CD14-positive monocyte (primary cell): ENCODE measurements at regions not wholly inside any gene's neighbourhood (a gene's known extent, or its start where the extent isn't known, plus 50 kb on each side); places are given as distances from the start of the nearest gene placed in this dataset.

ENCODE experiments used
- DNase-seq, 3 donors: peaks; one replicate each; pipeline ENCODE4 v3.0.0-alpha.2; 2011 to 2022
- H2AFZ ChIP-seq: 2 replicates; pipeline ENCODE4 v1.6.0; 2012; ENCODE audit warnings: mild to moderate bottlenecking, low read depth, low read length, inconsistent platforms; ENCODE audit not compliant: insufficient read depth, poor library complexity, severe bottlenecking
- H3K27ac ChIP-seq, 2 donors: 1 replicate in 1 of 2; 2 replicates in 1 of 2; pipeline ENCODE4 v1.5.1; 2012 to 2013; ENCODE audit warnings: low read length in 2 of 2, control low read depth in 1 of 2, inconsistent platforms in 1 of 2, low read depth in 1 of 2, mild to moderate bottlenecking in 1 of 2
- H3K27me3 ChIP-seq, 2 donors: one replicate each; pipeline versions ENCODE4 v1.6.0 to v1.6.1; 2011 to 2013; ENCODE audit warnings: low read length in 2 of 2; ENCODE audit not compliant: control insufficient read depth in 2 of 2, insufficient read depth in 2 of 2
- H3K36me3 ChIP-seq, 2 donors: replicated peaks in 1 of 2; 1 replicate in 1 of 2; 2 replicates in 1 of 2; pipeline versions ENCODE4 v1.5.1 to v1.6.1; 2012 to 2013; ENCODE audit warnings: low read length in 2 of 2, control low read depth in 1 of 2, inconsistent platforms in 1 of 2, mild to moderate bottlenecking in 1 of 2; ENCODE audit not compliant: insufficient read depth in 2 of 2, control insufficient read depth in 1 of 2
- H3K4me1 ChIP-seq, 2 donors: 1 replicate in 1 of 2; 2 replicates in 1 of 2; pipeline versions ENCODE4 v1.5.1 to v1.6.1; 2012 to 2013; ENCODE audit warnings: low read length in 2 of 2, control low read depth in 1 of 2, inconsistent platforms in 1 of 2, mild to moderate bottlenecking in 1 of 2, moderate library complexity in 1 of 2; ENCODE audit not compliant: insufficient read depth in 2 of 2, control insufficient read depth in 1 of 2
- H3K4me2 ChIP-seq: replicated peaks from 2 replicates; pipeline ENCODE3; 2012; ENCODE audit warnings: low read length, moderate library complexity, mild to moderate bottlenecking; ENCODE audit not compliant: poor library complexity, severe bottlenecking; ENCODE audit errors: extremely low read depth
- H3K4me3 ChIP-seq, 3 experiments: fragments of 200-600 bp in 1 of 3; sonication (generic) in 1 of 3; replicated peaks in 1 of 3; 1 replicate in 2 of 3; 2 replicates in 1 of 3; pipeline ENCODE4 v1.5.1; 2011 to 2013; ENCODE audit warnings: low read length in 3 of 3, mild to moderate bottlenecking in 3 of 3, control low read depth in 2 of 3, low read depth in 2 of 3, inconsistent platforms in 1 of 3, moderate library complexity in 1 of 3
- H3K79me2 ChIP-seq: 2 replicates; pipeline ENCODE4 v1.6.0; 2012; ENCODE audit warnings: mild to moderate bottlenecking, control low read depth, inconsistent platforms, low read length, moderate library complexity; ENCODE audit not compliant: insufficient read depth
- H3K9ac ChIP-seq: 2 replicates; pipeline ENCODE4 v1.6.0; 2017; ENCODE audit warnings: low read length, mild to moderate bottlenecking; ENCODE audit not compliant: insufficient read depth, poor library complexity, severe bottlenecking
- H3K9me3 ChIP-seq, 2 donors: replicated peaks in 1 of 2; 1 replicate in 1 of 2; 2 replicates in 1 of 2; pipeline versions ENCODE4 v1.5.1 to v1.6.1; 2012 to 2013; ENCODE audit warnings: low read length in 2 of 2, control low read depth in 1 of 2; ENCODE audit not compliant: control insufficient read depth in 1 of 2, insufficient read depth in 1 of 2
- H4K20me1 ChIP-seq: 2 replicates; pipeline ENCODE4 v1.6.0; 2012; ENCODE audit warnings: mild to moderate bottlenecking, low read length, control low read depth, moderate library complexity; ENCODE audit not compliant: insufficient read depth
- H3K27ac Mint-ChIP-seq, 7 donors: one replicate each; pipeline ENCODE4 v1.8.0; 2020; ENCODE audit warnings: mild to moderate bottlenecking in 7 of 7, mixed read lengths in 7 of 7, moderate library complexity in 6 of 7, inconsistent platforms in 2 of 7
- H3K27me3 Mint-ChIP-seq, 3 donors: one replicate each; pipeline ENCODE4 v1.8.0; 2021 to 2022; ENCODE audit warnings: low read depth in 3 of 3, mild to moderate bottlenecking in 3 of 3, mixed read lengths in 3 of 3, moderate library complexity in 3 of 3, inconsistent platforms in 1 of 3
- H3K36me3 Mint-ChIP-seq, 2 donors: one replicate each; pipeline ENCODE4 v1.8.0; 2020; ENCODE audit warnings: mixed read lengths in 2 of 2, inconsistent platforms in 1 of 2, mild to moderate bottlenecking in 1 of 2
- H3K4me1 Mint-ChIP-seq: one replicate; pipeline ENCODE4 v1.8.0; 2020; ENCODE audit warnings: mild to moderate bottlenecking, mixed read lengths
- H3K4me3 Mint-ChIP-seq, 2 donors: one replicate each; pipeline ENCODE4 v1.8.0; 2020; ENCODE audit warnings: mild to moderate bottlenecking in 2 of 2, mixed read lengths in 2 of 2, moderate library complexity in 1 of 2
- H3K9me3 Mint-ChIP-seq, 7 donors: one replicate each; pipeline ENCODE4 v1.8.0; 2020 to 2022; ENCODE audit warnings: mixed read lengths in 7 of 7, mild to moderate bottlenecking in 6 of 7, moderate library complexity in 6 of 7, inconsistent platforms in 2 of 7
- WGBS: methylation state at CpG from one replicate; pipeline ENCODE4 v1.1.5; 2013; ENCODE audit warnings: missing lambda C conversion rate; ENCODE audit not compliant: insufficient coverage; 5-methylcytosine and 5-hydroxymethylcytosine counted together
- intact Hi-C, 2 donors: fragments of 100-400 bp; cut with micrococcal nuclease; formaldehyde crosslinking; loops; one replicate each; pipeline versions ENCODE4 v1.15.0 to v1.15.1; 2023
- TF ChIP-seq, protein P1 (sequence below): fragments of 200-600 bp; IDR thresholded peaks from one replicate; pipeline ENCODE4 v1.8.0; 2022; ENCODE audit warnings: antibody characterized with exemption, mild to moderate bottlenecking

DNA sequence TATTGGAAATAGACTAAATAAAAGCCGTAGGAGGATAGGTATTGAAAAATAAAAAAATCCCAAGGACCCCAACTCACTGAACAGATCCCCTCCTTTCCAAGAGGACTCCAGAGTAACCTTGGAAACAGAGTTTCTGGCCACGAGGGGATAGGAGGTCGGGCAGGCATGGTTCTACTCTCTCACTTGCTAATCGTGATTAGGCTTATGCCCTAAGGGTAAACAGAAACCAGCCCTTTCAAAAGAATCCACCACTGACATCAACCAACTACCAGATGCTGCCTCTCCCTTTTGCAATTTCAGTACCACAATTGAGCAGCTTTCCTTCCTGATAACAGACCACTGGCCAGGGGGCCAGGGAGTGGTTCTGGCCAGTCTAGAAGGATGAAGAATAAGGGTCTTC, 477.8 kb downstream of the EIPR1 start:
- H3K79me2 ChIP-seq: no peaks in the 10 kb centered on the region
- H3K4me3 ChIP-seq: no peak overlapping the region
- H3K4me1 ChIP-seq: no peaks in the 10 kb centered on the region
- H3K27me3 ChIP-seq: no peaks in the 10 kb centered on the region
- DNase-seq: no peak
- peaks cover 0 to 7% (median 0%) of the 10 kb centered on the region in 7 donors for H3K9me3 Mint-ChIP-seq
- intact Hi-C loops: no loop called here
- TF ChIP-seq, protein P1, sequence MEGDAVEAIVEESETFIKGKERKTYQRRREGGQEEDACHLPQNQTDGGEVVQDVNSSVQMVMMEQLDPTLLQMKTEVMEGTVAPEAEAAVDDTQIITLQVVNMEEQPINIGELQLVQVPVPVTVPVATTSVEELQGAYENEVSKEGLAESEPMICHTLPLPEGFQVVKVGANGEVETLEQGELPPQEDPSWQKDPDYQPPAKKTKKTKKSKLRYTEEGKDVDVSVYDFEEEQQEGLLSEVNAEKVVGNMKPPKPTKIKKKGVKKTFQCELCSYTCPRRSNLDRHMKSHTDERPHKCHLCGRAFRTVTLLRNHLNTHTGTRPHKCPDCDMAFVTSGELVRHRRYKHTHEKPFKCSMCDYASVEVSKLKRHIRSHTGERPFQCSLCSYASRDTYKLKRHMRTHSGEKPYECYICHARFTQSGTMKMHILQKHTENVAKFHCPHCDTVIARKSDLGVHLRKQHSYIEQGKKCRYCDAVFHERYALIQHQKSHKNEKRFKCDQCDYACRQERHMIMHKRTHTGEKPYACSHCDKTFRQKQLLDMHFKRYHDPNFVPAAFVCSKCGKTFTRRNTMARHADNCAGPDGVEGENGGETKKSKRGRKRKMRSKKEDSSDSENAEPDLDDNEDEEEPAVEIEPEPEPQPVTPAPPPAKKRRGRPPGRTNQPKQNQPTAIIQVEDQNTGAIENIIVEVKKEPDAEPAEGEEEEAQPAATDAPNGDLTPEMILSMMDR: no peak
- no peaks in the 10 kb centered on the region for H3K36me3 ChIP-seq
- no peaks in the 10 kb centered on the region for H3K36me3 Mint-ChIP-seq
- H2AFZ ChIP-seq: no peak overlapping the region
- no peak overlapping the region for H3K27ac ChIP-seq
- no peak overlapping the region for H3K9ac ChIP-seq
- H3K27me3 Mint-ChIP-seq: peaks cover 0 to 8% (median 3%) of the 10 kb centered on the region in 3 donors
- no peak overlapping the region for H3K27ac Mint-ChIP-seq
- H3K9me3 ChIP-seq: no peaks in the 10 kb centered on the region
- H3K4me3 Mint-ChIP-seq: no peak overlapping the region
- peaks cover 9% of the 10 kb centered on the region for H3K4me1 Mint-ChIP-seq
- no peaks in the 10 kb centered on the region for H4K20me1 ChIP-seq
- no peak overlapping the region for H3K4me2 ChIP-seq
- 78% methylated on average over 3 of the region's 4 CpGs for WGBS

DNA sequence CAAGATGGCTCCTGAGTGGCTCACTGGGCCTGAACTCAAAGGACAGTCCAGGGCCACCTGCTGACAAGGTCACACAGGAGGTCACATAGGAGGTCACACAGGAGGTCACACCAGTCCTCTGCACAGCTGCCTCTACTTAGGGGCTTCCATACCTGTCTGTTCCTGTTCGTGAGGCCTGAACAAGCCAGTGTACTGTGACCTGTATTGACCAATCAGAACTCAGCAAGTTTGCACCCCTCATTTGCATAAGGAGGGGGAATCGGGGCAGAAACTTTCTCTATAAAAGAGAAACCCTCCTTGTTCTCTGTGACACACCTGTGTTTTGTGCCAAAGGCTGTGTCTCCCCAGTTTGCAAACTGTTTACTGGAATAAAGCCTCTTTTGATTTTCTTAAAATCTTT, 478.9 kb downstream of the EIPR1 start:
- no peak overlapping the region for H3K4me3 ChIP-seq
- intact Hi-C loops: no loop called here
- Mint-ChIP-seq H3K9me3 (peaks cover 0 to 7% (median 2%) of the 10 kb centered on the region in 7 donors), H3K27me3 (peaks cover 0 to 13% (median 3%) of the 10 kb centered on the region in 3 donors), H3K36me3 (no peaks in the 10 kb centered on the region), H3K4me1 (peaks cover 9% of the 10 kb centered on the region), H3K4me3 (no peak overlapping the region), H3K27ac (no peak overlapping the region)
- H3K4me2 ChIP-seq: no peak overlapping the region
- no peaks in the 10 kb centered on the region for H3K27me3 ChIP-seq
- no peaks in the 10 kb centered on the region for H3K4me1 ChIP-seq
- H3K9ac ChIP-seq: no peak overlapping the region
- H3K9me3 ChIP-seq: no peaks in the 10 kb centered on the region
- no peak overlapping the region for H2AFZ ChIP-seq
- no peaks in the 10 kb centered on the region for H3K36me3 ChIP-seq
- H4K20me1 ChIP-seq: no peaks in the 10 kb centered on the region
- no CpG with 5 or more reads among the region's 2 CpGs for WGBS
- no peaks in the 10 kb centered on the region for H3K79me2 ChIP-seq
- no peak for DNase-seq
- H3K27ac ChIP-seq: no peak overlapping the region
- TF ChIP-seq, protein P1: no peak
